PFSK-1 (cell line): ENCODE measurements at regions not wholly inside any gene's neighbourhood (a gene's known extent, or its start where the extent isn't known, plus 50 kb on each side); places are given as distances from the start of the nearest gene placed in this dataset.

ENCODE experiments used
- POLR2AphosphoS5 ChIP-seq: IDR thresholded peaks from 2 replicates; pipeline ENCODE4 v1.6.1; 2012; ENCODE audit warnings: low read depth, mild to moderate bottlenecking, control low read depth, low read length, moderate library complexity
- REST ChIP-seq, 2 experiments: IDR thresholded peaks; 2 replicates each; pipeline versions ENCODE4 v1.6.1 to v1.8.0; 2011 to 2012; ENCODE audit warnings: low read depth in 2 of 2, low read length in 2 of 2, control low read depth in 1 of 2, inconsistent platforms in 1 of 2, mild to moderate bottlenecking in 1 of 2, moderate library complexity in 1 of 2; ENCODE audit not compliant: insufficient read depth in 1 of 2
- TAF1 ChIP-seq: IDR thresholded peaks from 2 replicates; pipeline ENCODE4 v1.6.1; 2012; ENCODE audit warnings: low read length, control low read depth, borderline replicate concordance; ENCODE audit not compliant: insufficient read depth

- TF ChIP-seq REST (IDR thresholded peaks at IDR 0.05; ENCODE audit: insufficient read depth in 1 of 2, low read depth in 2 of 2, low read length in 2 of 2), result no peak
- no peak for TF ChIP-seq POLR2AphosphoS5
- no peak for TF ChIP-seq TAF1
Observed at GRCh38 chr10:10946801-10947200, 70.9 kb upstream of the CELF2 start.
